ENCODE measurements at regions not wholly inside any gene's neighbourhood (a gene's known extent, or its start where the extent isn't known, plus 50 kb on each side); places are given as distances from the start of the nearest gene placed in this dataset.

DNA sequence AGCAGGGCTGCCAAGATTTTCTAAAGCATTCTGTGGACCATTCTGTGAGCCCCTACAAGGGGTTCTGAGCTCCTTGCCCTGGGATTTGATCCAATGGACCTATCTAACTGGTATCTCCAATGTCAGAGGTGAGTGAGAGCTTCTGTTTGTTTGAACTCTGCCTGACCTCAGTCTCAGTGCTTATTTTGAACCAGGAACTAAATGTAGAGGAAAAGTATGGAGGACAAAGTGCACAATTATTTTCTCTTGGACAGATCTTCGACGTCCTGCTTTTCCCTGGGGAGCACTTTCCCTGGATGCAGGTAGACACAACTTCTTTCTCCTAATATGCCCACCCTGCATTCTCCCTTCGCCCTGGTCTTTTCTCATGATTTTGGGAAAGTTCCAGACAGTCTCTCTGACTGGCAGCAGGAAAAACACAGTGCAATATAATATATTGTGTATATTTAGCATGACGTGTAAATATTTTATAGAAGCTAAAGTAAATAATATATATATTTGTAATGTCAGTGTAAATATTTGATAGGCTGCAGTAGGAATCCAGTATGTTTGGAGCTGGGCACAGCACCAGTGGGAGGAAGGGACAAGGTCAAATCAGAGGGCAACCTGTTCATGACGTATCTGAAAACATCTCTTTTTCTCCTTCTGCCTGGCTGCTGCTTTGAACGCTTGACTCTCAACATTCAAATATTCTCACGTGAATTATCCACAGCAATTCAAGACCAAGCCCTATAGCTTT, 184.0 kb upstream of the LYZL1 start:
- Histone ChIP-seq H3K4me1 (ENCODE audit: insufficient read depth) (no peaks in the 10 kb centered on the region), H3K27ac (ENCODE audit: low read depth) (no peak overlapping the region), H3K4me3 (ENCODE audit: low read depth, low read length) (no peak overlapping the region), H3K36me3 (ENCODE audit: insufficient read depth) (no peaks in the 10 kb centered on the region)
- no peak for DNase-seq (ENCODE audit: extremely low spot score)
- WGBS = 62% methylated on average over 7 of the region's 7 CpGs

- WGBS = 73% methylated on average over 4 of the region's 4 CpGs
- H3K27ac ChIP-seq (ENCODE audit: low read depth) = no peak overlapping the region
- H3K4me1 ChIP-seq (ENCODE audit: insufficient read depth) = no peaks in the 10 kb centered on the region
- H3K4me3 ChIP-seq (ENCODE audit: low read depth, low read length) = no peak overlapping the region
- DNase-seq (ENCODE audit: extremely low spot score) = no peak
- H3K36me3 ChIP-seq (ENCODE audit: insufficient read depth) = no peaks in the 10 kb centered on the region
Measured at GRCh38 chr10:29105516-29106215, 183.2 kb upstream of the LYZL1 start.

- WGBS = 79% methylated on average over 4 of the region's 4 CpGs
- Histone ChIP-seq H3K27ac (ENCODE audit: low read depth) (no peak overlapping the region), H3K4me3 (ENCODE audit: low read depth, low read length) (no peak overlapping the region), H3K4me1 (ENCODE audit: insufficient read depth) (no peaks in the 10 kb centered on the region), H3K36me3 (ENCODE audit: insufficient read depth) (no peaks in the 10 kb centered on the region)
- no peak for DNase-seq (ENCODE audit: extremely low spot score)
Measured at GRCh38 chr10:29106287-29106686, 182.6 kb upstream of the LYZL1 start.

DNA sequence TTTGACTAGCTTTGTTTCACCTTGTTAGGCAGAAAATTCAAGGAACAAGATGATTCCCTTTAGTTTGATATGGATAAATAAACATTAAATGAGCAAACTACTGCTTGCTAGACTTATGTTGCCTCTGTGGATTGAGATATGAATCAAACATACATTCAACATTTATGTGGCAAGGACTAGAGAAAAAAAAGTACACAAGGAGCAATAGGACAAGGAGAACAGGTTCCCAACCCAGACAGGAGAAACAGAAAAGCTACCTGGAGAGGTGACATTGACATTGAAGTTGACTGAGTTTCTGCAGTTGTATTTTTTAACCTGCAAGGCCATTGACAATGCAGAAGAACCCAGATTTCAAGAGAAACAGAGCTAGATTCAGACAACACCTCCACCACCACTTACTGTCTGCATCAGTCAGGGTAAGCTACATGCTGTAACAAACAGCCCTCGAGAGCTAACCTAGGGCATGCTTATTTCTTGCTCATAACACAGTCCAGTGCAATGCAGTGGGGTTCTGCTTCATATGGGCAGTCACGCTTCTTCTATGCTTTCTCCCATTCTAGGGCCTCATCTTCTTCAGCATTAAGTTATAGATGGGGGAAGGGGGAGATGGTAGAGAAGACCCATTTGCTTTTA, 180.9 kb upstream of the LYZL1 start:
- no peak overlapping the region for H3K27ac ChIP-seq (ENCODE audit: low read depth)
- H3K4me1 ChIP-seq (ENCODE audit: insufficient read depth) = no peaks in the 10 kb centered on the region
- H3K36me3 ChIP-seq (ENCODE audit: insufficient read depth) = no peaks in the 10 kb centered on the region
- WGBS = 98% methylated on average over 2 of the region's 2 CpGs
- DNase-seq (ENCODE audit: extremely low spot score) = no peak
- H3K4me3 ChIP-seq (ENCODE audit: low read depth, low read length) = no peak overlapping the region

DNA sequence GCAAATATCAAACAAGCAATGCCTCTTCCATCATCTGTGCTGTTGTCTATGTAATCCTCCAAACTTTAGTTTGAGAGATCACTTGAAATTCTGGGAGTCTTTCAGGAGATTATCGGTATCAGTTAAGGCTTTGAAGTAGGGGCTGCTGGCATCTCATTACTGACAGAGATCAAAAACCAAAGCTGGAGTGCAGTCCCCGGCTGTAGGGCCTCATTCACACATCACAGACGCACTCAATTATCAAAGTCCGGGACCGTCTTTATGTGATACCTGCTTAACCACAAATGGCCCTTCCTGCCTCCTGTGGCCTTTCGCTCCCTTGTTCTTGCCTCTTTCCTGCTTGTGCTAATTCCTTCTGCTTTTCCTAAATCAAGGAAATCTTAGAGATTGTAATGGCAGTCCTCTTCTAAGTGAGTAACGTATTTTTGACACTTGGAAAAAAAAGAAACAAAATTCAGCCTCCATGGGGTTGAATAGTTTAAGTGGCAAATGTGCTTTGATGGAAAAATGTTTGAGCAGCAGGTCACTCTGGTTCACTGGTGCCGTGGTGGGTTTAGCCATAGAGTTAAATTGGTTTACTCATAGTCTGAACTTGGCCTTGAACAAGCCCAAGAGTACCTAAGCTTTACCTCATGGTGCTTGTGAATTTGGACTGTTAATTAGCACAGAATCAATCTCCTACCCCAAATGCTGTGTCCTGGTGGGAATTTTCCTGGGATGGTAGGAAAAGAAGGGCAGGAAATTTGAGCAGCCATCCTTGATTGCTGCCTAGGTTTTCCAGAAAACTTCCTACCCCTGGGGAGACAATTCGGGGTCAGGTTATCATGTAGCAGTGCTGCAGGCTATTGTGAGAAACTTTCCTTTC, 178.9 kb upstream of the LYZL1 start:
- DNase-seq (ENCODE audit: extremely low spot score) = no peak
- 89% methylated on average over 9 of the region's 9 CpGs for WGBS
- H3K36me3 ChIP-seq (ENCODE audit: insufficient read depth) = no peaks in the 10 kb centered on the region
- no peaks in the 10 kb centered on the region for H3K4me1 ChIP-seq (ENCODE audit: insufficient read depth)
- no peak overlapping the region for H3K27ac ChIP-seq (ENCODE audit: low read depth)
- no peak overlapping the region for H3K4me3 ChIP-seq (ENCODE audit: low read depth, low read length)

DNA sequence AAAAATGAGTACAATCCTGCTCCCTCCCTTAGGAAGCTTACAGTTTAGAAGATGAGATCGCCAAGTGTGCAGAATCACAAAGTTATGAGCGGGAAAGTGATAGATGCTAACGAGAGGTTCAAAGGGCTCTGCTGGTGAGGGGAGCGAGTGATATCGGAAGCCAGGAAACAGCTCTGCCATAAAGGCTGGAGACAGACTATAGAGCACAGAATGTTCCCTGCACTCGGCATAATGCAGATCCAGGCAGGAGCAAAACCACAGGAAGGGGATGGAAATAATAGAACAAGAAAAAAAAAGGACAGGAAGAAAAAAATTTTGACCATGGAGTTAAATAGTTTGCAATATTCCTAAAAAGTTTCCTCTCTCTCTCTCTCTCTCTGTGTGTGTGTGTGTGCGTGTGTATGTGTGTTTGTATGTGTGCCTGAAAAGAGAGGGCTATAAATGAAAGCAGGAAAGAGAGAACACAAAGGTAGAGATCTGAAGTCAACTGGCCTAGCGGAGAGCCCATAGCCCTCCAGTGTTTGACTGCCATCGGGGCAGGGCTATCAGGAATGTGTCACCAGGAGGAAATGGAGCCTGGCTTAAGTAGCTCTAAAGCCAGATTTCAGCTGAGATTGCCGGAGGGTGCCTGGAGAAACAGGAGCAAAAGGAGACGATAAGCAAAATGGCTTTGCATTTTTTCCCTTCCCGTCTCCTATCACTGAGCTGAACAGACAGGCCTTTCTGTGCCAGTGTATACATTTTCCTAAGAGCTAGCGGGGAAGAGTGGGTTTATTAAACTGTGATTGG, 175.8 kb upstream of the LYZL1 start:
- Histone ChIP-seq H3K4me1 (ENCODE audit: insufficient read depth) (no peaks in the 10 kb centered on the region), H3K27ac (ENCODE audit: low read depth) (no peak overlapping the region), H3K4me3 (ENCODE audit: low read depth, low read length) (no peak overlapping the region), H3K36me3 (ENCODE audit: insufficient read depth) (no peaks in the 10 kb centered on the region)
- 72% methylated on average over 13 of the region's 13 CpGs for WGBS
- no peak for DNase-seq (ENCODE audit: extremely low spot score)

DNA sequence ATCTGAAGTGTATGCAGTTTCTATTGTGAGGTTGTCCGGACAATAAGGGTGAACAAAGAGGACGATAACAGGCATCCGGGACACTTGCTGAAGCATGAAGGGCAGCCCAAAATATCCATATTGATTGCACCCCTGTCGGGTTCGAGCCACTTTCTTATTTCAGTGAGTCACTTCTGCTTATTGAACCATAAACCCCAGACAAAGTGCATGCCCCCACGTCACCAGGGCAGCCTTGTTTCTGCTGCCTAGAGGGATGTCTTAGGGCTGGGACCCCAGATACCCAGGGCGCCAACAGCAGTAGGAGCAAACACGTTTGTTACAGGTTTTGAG, 175.3 kb upstream of the LYZL1 start:
- Histone ChIP-seq H3K27ac (ENCODE audit: low read depth) (no peak overlapping the region), H3K4me1 (ENCODE audit: insufficient read depth) (no peaks in the 10 kb centered on the region), H3K36me3 (ENCODE audit: insufficient read depth) (no peaks in the 10 kb centered on the region), H3K4me3 (ENCODE audit: low read depth, low read length) (no peak overlapping the region)
- no peak for DNase-seq (ENCODE audit: extremely low spot score)
- WGBS = 71% methylated on average over 8 of the region's 8 CpGs

GRCh38 chr10:29114141-29114540, 174.7 kb upstream of the LYZL1 start:
- Histone ChIP-seq H3K4me3 (ENCODE audit: low read depth, low read length) (no peak overlapping the region), H3K27ac (ENCODE audit: low read depth) (no peak overlapping the region), H3K36me3 (ENCODE audit: insufficient read depth) (no peaks in the 10 kb centered on the region), H3K4me1 (ENCODE audit: insufficient read depth) (no peaks in the 10 kb centered on the region)
- 88% methylated on average over 7 of the region's 7 CpGs for WGBS
- DNase-seq (ENCODE audit: extremely low spot score) = no peak

DNA sequence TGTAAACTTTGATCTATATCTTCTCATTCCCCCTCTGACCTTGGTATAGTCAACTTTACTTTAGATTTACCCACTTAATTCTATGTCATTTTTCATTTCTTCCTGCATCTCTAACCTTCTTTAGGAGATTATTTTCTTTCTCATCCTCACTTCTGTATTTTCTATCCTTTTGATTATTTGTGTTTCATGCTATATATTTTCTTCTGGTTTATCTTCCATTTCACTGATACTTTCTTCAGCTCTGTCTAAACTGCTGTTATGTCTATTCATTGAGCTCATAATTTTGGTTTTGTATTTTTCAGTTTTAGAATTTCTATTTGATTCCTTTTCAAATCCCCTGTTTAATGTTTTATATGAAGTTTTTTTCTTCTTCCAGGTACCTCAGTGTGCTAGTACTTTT, 171.1 kb upstream of the LYZL1 start:
- no peaks in the 10 kb centered on the region for H3K4me1 ChIP-seq (ENCODE audit: insufficient read depth)
- H3K36me3 ChIP-seq (ENCODE audit: insufficient read depth) = no peaks in the 10 kb centered on the region
- H3K27ac ChIP-seq (ENCODE audit: low read depth) = no peak overlapping the region
- no peak overlapping the region for H3K4me3 ChIP-seq (ENCODE audit: low read depth, low read length)
- DNase-seq (ENCODE audit: extremely low spot score) = no peak

GRCh38 chr10:29119374-29119773, 169.5 kb upstream of the LYZL1 start:
- Histone ChIP-seq H3K27ac (ENCODE audit: low read depth) (no peak overlapping the region), H3K4me3 (ENCODE audit: low read depth, low read length) (no peak overlapping the region), H3K4me1 (ENCODE audit: insufficient read depth) (no peaks in the 10 kb centered on the region), H3K36me3 (ENCODE audit: insufficient read depth) (no peaks in the 10 kb centered on the region)
- no peak for DNase-seq (ENCODE audit: extremely low spot score)
- WGBS = 48% methylated on average over 8 of the region's 8 CpGs

DNA sequence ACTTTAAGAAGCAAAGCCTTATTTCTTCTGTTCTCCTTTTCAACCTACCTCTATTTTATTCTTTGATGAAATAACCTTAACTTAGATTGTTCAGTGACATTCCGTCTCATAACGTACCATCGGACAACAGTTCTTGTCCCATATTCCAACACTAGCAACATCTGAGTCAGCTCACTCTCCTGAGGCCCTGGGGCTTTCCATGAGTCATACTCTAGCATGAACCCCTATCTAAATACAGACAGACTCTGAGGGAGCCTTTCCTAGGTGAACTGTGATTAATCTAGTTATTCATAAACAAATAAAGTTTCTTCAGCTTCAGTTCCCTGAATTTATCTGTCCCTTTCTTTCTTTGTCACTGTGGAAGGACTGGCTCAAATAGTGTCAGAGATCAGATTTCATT, 168.7 kb upstream of the LYZL1 start:
- Histone ChIP-seq H3K4me1 (ENCODE audit: insufficient read depth) (no peaks in the 10 kb centered on the region), H3K4me3 (ENCODE audit: low read depth, low read length) (no peak overlapping the region), H3K36me3 (ENCODE audit: insufficient read depth) (no peaks in the 10 kb centered on the region), H3K27ac (ENCODE audit: low read depth) (no peak overlapping the region)
- DNase-seq (ENCODE audit: extremely low spot score) = no peak
- WGBS = 48% methylated on average over 3 of the region's 3 CpGs

- H3K4me3 ChIP-seq (ENCODE audit: low read depth, low read length) = no peak overlapping the region
- no peak overlapping the region for H3K27ac ChIP-seq (ENCODE audit: low read depth)
- WGBS = 78% methylated on average over 6 of the region's 6 CpGs
Measured at GRCh38 chr10:29124864-29125263, 164.0 kb upstream of the LYZL1 start.

More at GRCh38 chr10:29124864-29125263, 164.0 kb upstream of the LYZL1 start:
- Histone ChIP-seq H3K36me3 (ENCODE audit: insufficient read depth) (no peaks in the 10 kb centered on the region), H3K4me1 (ENCODE audit: insufficient read depth) (peaks cover 2% of the 10 kb centered on the region)
- DNase-seq (ENCODE audit: extremely low spot score) = no peak

Measured in urinary bladder (tissue), 3 donors.